GM21528 (cell line): ENCODE measurements at regions not wholly inside any gene's neighbourhood (a gene's known extent, or its start where the extent isn't known, plus 50 kb on each side); places are given as distances from the start of the nearest gene placed in this dataset.

Experiments
- ATAC-seq: cut with Tn5 transposase; IDR thresholded peaks from one replicate; pipeline ENCODE4 v1.9.1; 2021; ENCODE audit warnings: mild to moderate bottlenecking, moderate library complexity; ENCODE audit not compliant: unreplicated experiment, low FRiP score

- ATAC-seq, result no peak
Observed at GRCh38 chr10:52526251-52526823, 212.3 kb downstream of the DKK1 start.

- ATAC-seq, result no peak
Observed at GRCh38 chr10:52532650-52533290, 218.7 kb downstream of the DKK1 start.

- no peak for ATAC-seq
Observed at GRCh38 chr10:52533986-52534385, 219.9 kb downstream of the DKK1 start.

- ATAC-seq, result no peak
Observed at GRCh38 chr10:52539463-52539862, 225.4 kb downstream of the DKK1 start.

- ATAC-seq, result no peak
Observed at GRCh38 chr10:52540479-52540984, 226.5 kb downstream of the DKK1 start.

- ATAC-seq, result no peak
Observed at GRCh38 chr10:52541006-52541473, 227.0 kb downstream of the DKK1 start.

GRCh38 chr10:52542906-52543305, 228.8 kb downstream of the DKK1 start:
- no peak for ATAC-seq

- no peak for ATAC-seq
Observed at GRCh38 chr10:52551046-52551445, 221.5 kb downstream of the MBL2 start.

GRCh38 chr10:52558090-52558489, 214.5 kb downstream of the MBL2 start:
- ATAC-seq, result no peak

- ATAC-seq, result no peak
Observed at GRCh38 chr10:52561322-52561721, 211.3 kb downstream of the MBL2 start.

- no peak for ATAC-seq
Observed at GRCh38 chr10:52563360-52563759, 209.2 kb downstream of the MBL2 start.

- no peak for ATAC-seq
Observed at GRCh38 chr10:52566471-52567246, 205.9 kb downstream of the MBL2 start.

- ATAC-seq, result no peak
Observed at GRCh38 chr10:52567247-52567580, 205.4 kb downstream of the MBL2 start.

- no peak for ATAC-seq
Observed at GRCh38 chr10:52568309-52568708, 204.3 kb downstream of the MBL2 start.

GRCh38 chr10:52570490-52570889, 202.1 kb downstream of the MBL2 start:
- no peak for ATAC-seq

GRCh38 chr10:52571018-52571417, 201.6 kb downstream of the MBL2 start:
- no peak for ATAC-seq

GRCh38 chr10:52571516-52572182, 200.9 kb downstream of the MBL2 start:
- ATAC-seq, result no peak

GRCh38 chr10:52573347-52573746, 199.2 kb downstream of the MBL2 start:
- ATAC-seq, result no peak

- no peak for ATAC-seq
Observed at GRCh38 chr10:52574697-52575096, 197.9 kb downstream of the MBL2 start.

- no peak for ATAC-seq
Observed at GRCh38 chr10:52577047-52577446, 195.5 kb downstream of the MBL2 start.

GRCh38 chr10:52578871-52579405, 193.6 kb downstream of the MBL2 start:
- ATAC-seq, result no peak
